ENCODE measurements at regions not wholly inside any gene's neighbourhood (a gene's known extent, or its start where the extent isn't known, plus 50 kb on each side); places are given as distances from the start of the nearest gene placed in this dataset.

DNA sequence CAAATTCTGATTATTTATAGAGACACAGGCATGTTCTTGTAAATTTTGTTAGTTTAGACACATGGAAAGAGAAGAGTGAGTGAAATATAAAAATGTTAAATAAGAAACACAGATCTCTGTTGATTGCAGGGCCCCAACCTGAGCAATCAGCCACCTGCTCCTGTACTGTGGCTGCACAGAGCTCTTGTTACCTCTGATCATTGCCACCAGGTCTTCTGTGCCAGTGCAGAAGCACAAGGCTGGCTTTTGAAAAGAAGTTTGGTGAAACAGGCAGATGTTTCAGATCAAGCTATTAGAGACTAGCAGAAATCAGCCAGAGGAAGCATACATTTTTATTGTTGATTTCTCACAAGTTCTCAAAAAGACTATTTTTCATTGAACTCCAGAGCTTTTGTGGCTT, 434.1 kb upstream of the OR4E1 start:
- Histone ChIP-seq H4K20me1 (ENCODE audit: control insufficient read depth, insufficient read depth) (no peaks in the 10 kb centered on the region; the same call in 1 of the 2 replicates), H3K4me2 (ENCODE audit: control insufficient read depth, insufficient read depth) (no peak overlapping the region), H3K9ac (ENCODE audit: control insufficient read depth, insufficient read depth, low read length) (no peak overlapping the region), H3K4me3 (no peak overlapping the region), H3K79me2 (ENCODE audit: control insufficient read depth, insufficient read depth, low read length) (no peaks in the 10 kb centered on the region), H3K9me3 (replicated peaks; ENCODE audit: control insufficient read depth, insufficient read depth, low read length) (no peaks in the 10 kb centered on the region), H3K27ac (ENCODE audit: control insufficient read depth, insufficient read depth) (no peak overlapping the region), H3K36me3 (ENCODE audit: control insufficient read depth in 2 of 2, insufficient read depth in 2 of 2, low read length in 1 of 2) (no peaks in the 10 kb centered on the region), H3K27me3 (replicated peaks in 1 of 2; ENCODE audit: control insufficient read depth in 2 of 2, insufficient read depth in 2 of 2, low read length in 1 of 2) (no peaks in the 10 kb centered on the region), H2AFZ (ENCODE audit: control insufficient read depth, low read depth, low read length) (no peak overlapping the region), H3K4me1 (ENCODE audit: control insufficient read depth, insufficient read depth, low read length) (no peaks in the 10 kb centered on the region)
- FAIRE-seq = no peak
- no peak for ATAC-seq
- ChIA-PET CTCF (interaction anchor here (1.0 to 2.1 kb wide), 4 partner anchors 8 to 93 kb away, joined by 3 to 8 read pairs (median 4); no protein-coding TSS in a partner anchor), SMC1A (ENCODE audit: uncharacterized antibody, unreplicated experiment) (no interaction called here), RAD21 (ENCODE audit: unreplicated experiment) (interaction anchor here (0.7 kb wide), 1 partner anchor 12 kb away, joined by 3 read pairs; no protein-coding TSS in a partner anchor), POLR2A (no interaction called here)
- no peak for DNase-seq (ENCODE audit: low read depth, low spot score)
- in situ Hi-C loops (cut with MboI) (no loop called here), intact Hi-C loops (cut with micrococcal nuclease; ENCODE audit: unreplicated experiment) (no loop called here)
- BruUV-seq (replicated peaks) = no TSS peak
- no peak for TF ChIP-seq POU2F2 (IDR thresholded peaks at IDR 0.05; ENCODE audit: borderline replicate concordance, low read depth, low read length)
- TF ChIP-seq, protein P1, sequence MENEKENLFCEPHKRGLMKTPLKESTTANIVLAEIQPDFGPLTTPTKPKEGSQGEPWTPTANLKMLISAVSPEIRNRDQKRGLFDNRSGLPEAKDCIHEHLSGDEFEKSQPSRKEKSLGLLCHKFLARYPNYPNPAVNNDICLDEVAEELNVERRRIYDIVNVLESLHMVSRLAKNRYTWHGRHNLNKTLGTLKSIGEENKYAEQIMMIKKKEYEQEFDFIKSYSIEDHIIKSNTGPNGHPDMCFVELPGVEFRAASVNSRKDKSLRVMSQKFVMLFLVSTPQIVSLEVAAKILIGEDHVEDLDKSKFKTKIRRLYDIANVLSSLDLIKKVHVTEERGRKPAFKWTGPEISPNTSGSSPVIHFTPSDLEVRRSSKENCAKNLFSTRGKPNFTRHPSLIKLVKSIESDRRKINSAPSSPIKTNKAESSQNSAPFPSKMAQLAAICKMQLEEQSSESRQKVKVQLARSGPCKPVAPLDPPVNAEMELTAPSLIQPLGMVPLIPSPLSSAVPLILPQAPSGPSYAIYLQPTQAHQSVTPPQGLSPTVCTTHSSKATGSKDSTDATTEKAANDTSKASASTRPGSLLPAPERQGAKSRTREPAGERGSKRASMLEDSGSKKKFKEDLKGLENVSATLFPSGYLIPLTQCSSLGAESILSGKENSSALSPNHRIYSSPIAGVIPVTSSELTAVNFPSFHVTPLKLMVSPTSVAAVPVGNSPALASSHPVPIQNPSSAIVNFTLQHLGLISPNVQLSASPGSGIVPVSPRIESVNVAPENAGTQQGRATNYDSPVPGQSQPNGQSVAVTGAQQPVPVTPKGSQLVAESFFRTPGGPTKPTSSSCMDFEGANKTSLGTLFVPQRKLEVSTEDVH (IDR thresholded peaks at IDR 0.05; ENCODE audit: low read depth, partially characterized antibody) = no peak
- TF ChIP-seq MTA2 (IDR thresholded peaks at IDR 0.05; ENCODE audit: low read depth) = no peak
- TF ChIP-seq CREB1 (IDR thresholded peaks at IDR 0.05; ENCODE audit: low read depth) = no peak
- TF ChIP-seq, protein P2, sequence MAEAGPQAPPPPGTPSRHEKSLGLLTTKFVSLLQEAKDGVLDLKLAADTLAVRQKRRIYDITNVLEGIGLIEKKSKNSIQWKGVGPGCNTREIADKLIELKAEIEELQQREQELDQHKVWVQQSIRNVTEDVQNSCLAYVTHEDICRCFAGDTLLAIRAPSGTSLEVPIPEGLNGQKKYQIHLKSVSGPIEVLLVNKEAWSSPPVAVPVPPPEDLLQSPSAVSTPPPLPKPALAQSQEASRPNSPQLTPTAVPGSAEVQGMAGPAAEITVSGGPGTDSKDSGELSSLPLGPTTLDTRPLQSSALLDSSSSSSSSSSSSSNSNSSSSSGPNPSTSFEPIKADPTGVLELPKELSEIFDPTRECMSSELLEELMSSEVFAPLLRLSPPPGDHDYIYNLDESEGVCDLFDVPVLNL (IDR thresholded peaks at IDR 0.05; ENCODE audit: low read depth, low read length) = no peak
- TF ChIP-seq KAT2A (conservative IDR thresholded peaks at IDR 0.05; ENCODE audit: control insufficient read depth, low read depth, low read length) = no peak
- TF ChIP-seq IRF4 (IDR thresholded peaks at IDR 0.05; ENCODE audit: low read depth, low read length) = no peak
